HepG2 (cell line): ENCODE measurements at regions not wholly inside any gene's neighbourhood (a gene's known extent, or its start where the extent isn't known, plus 50 kb on each side); places are given as distances from the start of the nearest gene placed in this dataset.

Experiments used
- ADNP ChIP-seq: sonication (generic); formaldehyde crosslinking; IDR thresholded peaks from 2 replicates; pipeline ENCODE4 v1.4.0; 2020; ENCODE audit warnings: missing genetic modification reagents
- CBFB ChIP-seq: sonication (generic); formaldehyde crosslinking; IDR thresholded peaks from 2 replicates; pipeline ENCODE4 v1.4.0; 2020; ENCODE audit warnings: missing genetic modification reagents
- CENPT ChIP-seq: sonication (generic); formaldehyde crosslinking; IDR thresholded peaks from 2 replicates; pipeline ENCODE4 v1.8.0; 2022; ENCODE audit warnings: low read depth, mild to moderate bottlenecking, moderate library complexity, missing genetic modification reagents
- FIP1L1 ChIP-seq: fragments of 200-400 bp; formaldehyde crosslinking; IDR thresholded peaks from 2 replicates; pipeline ENCODE4 v1.6.1; 2018; ENCODE audit warnings: low read depth, mild to moderate bottlenecking, low read length, moderate library complexity, borderline replicate concordance; ENCODE audit not compliant: insufficient read depth
- FOSL2 ChIP-seq: sonication (generic); formaldehyde crosslinking; IDR thresholded peaks from 2 replicates; pipeline ENCODE4 v1.4.0; 2020; ENCODE audit warnings: missing genetic modification reagents
- FOXK1 ChIP-seq: sonication (generic); formaldehyde crosslinking; IDR thresholded peaks from 2 replicates; pipeline ENCODE4 v1.4.0; 2020; ENCODE audit warnings: low read depth, missing genetic modification reagents, borderline replicate concordance
- HMG20A ChIP-seq: IDR thresholded peaks from 2 replicates; pipeline ENCODE4 v1.6.1; 2016; ENCODE audit warnings: borderline replicate concordance
- IRF2 ChIP-seq: IDR thresholded peaks from 2 replicates; pipeline ENCODE4 v1.6.1; 2018; ENCODE audit warnings: missing genetic modification reagents, missing compliant biosample characterization
- KAT7 ChIP-seq: IDR thresholded peaks from 2 replicates; pipeline ENCODE4 v1.6.1; 2018; ENCODE audit warnings: borderline replicate concordance, missing compliant biosample characterization
- KDM1A ChIP-seq: IDR thresholded peaks from 2 replicates; pipeline ENCODE4 v1.6.1; 2016; ENCODE audit warnings: missing compliant biosample characterization
- POLR2G ChIP-seq: fragments of 200-400 bp; formaldehyde crosslinking; IDR thresholded peaks from 2 replicates; pipeline ENCODE4 v1.6.1; 2018; ENCODE audit warnings: mild to moderate bottlenecking, low read depth, low read length, moderate library complexity
- SALL2 ChIP-seq: sonication (generic); formaldehyde crosslinking; IDR thresholded peaks from 2 replicates; pipeline ENCODE4 v1.8.1; 2023; ENCODE audit warnings: mild to moderate bottlenecking, missing genetic modification reagents, inconsistent platforms
- ZFYVE20 ChIP-seq: sonication (generic); formaldehyde crosslinking; IDR thresholded peaks from 2 replicates; pipeline ENCODE4 v1.8.0; 2023; ENCODE audit warnings: low read depth, mild to moderate bottlenecking, moderate library complexity, missing genetic modification reagents, borderline replicate concordance
- ZNF235 ChIP-seq: sonication (generic); formaldehyde crosslinking; IDR thresholded peaks from 2 replicates; pipeline ENCODE4 v1.8.1; 2023; ENCODE audit warnings: mild to moderate bottlenecking, missing genetic modification reagents, borderline replicate concordance
- ZNF33A ChIP-seq: sonication (generic); formaldehyde crosslinking; IDR thresholded peaks from 2 replicates; pipeline ENCODE4 v1.5.1; 2020; ENCODE audit warnings: missing genetic modification reagents, mild to moderate bottlenecking, moderate library complexity, borderline replicate concordance
- ZNF432 ChIP-seq: sonication (generic); formaldehyde crosslinking; IDR thresholded peaks from 2 replicates; pipeline ENCODE4 v1.5.0; 2020; ENCODE audit warnings: missing genetic modification reagents, mild to moderate bottlenecking, borderline replicate concordance
- ZNF44 ChIP-seq: sonication (generic); formaldehyde crosslinking; IDR thresholded peaks from 2 replicates; pipeline ENCODE4 v1.5.1; 2020; ENCODE audit warnings: mild to moderate bottlenecking, missing genetic modification reagents
- ZNF446 ChIP-seq: sonication (generic); formaldehyde crosslinking; IDR thresholded peaks from 2 replicates; pipeline ENCODE4 v1.5.0; 2020; ENCODE audit warnings: mild to moderate bottlenecking, missing genetic modification reagents
- ZNF496 ChIP-seq: sonication (generic); formaldehyde crosslinking; IDR thresholded peaks from 2 replicates; pipeline ENCODE4 v1.8.1; 2023; ENCODE audit warnings: mild to moderate bottlenecking, moderate library complexity, missing genetic modification reagents; ENCODE audit not compliant: insufficient replicate concordance
- ZNF572 ChIP-seq: sonication (generic); formaldehyde crosslinking; IDR thresholded peaks from 2 replicates; pipeline ENCODE4 v1.5.1; 2020; ENCODE audit warnings: mild to moderate bottlenecking, missing genetic modification reagents
- ZNF83 ChIP-seq: sonication (generic); formaldehyde crosslinking; IDR thresholded peaks from 2 replicates; pipeline ENCODE4 v1.4.0; 2020; ENCODE audit warnings: missing genetic modification reagents, mild to moderate bottlenecking, borderline replicate concordance
- ZSCAN21 ChIP-seq: sonication (generic); formaldehyde crosslinking; IDR thresholded peaks from 2 replicates; pipeline ENCODE4 v1.8.0; 2022; ENCODE audit warnings: mild to moderate bottlenecking, missing genetic modification reagents, moderate library complexity, borderline replicate concordance
- TF ChIP-seq, protein P1 (sequence below): sonication (generic); formaldehyde crosslinking; IDR thresholded peaks from 2 replicates; pipeline ENCODE4 v1.8.0; 2022; ENCODE audit warnings: mild to moderate bottlenecking, missing genetic modification reagents
- TF ChIP-seq, protein P2 (sequence below): IDR thresholded peaks from 2 replicates; pipeline ENCODE4 v1.6.1; 2012; ENCODE audit warnings: inconsistent platforms
- TF ChIP-seq, protein P3 (sequence below): sonication (generic); formaldehyde crosslinking; IDR thresholded peaks from 2 replicates; pipeline ENCODE4 v1.4.0; 2020; ENCODE audit warnings: missing genetic modification reagents

DNA sequence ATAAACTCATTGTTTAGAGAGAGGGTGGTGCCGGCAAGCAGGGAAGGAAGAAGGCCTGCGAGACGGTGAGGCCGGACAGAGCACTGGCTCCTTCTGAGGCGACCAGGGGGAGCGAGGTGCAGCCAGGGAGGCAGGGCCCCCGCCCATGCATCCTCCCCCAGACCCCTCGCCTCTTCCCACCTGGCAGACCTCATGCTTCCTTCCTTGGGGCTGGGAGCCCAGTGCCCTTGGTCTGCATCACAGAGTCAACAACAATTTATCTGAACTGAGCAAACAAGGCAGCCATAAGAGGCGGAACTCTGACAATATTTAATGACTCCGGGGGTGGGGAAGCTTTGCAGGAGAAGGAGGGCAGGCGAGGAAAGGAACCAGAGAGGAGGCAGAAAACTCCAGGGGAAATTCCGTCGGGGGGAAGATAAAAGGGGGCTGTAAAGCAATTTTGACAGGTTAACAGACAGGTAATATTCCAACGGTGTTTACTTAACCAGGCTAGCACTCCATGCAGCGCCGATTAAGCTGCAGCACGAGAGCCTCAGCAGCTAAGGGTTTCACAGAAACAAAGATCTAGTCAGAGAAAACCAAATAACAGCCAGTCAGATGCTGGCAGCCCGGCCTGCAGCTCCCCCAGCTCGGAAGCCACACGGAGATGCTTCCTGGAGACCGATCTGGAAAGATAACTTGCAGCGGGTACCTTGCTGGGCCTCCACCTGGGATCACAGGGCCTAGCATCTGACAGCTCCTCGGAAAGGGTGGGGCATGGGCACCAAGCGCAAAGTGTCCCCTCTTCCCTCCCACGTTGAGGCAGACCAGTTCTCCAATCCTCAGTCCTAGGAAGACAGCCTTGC is 398.2 kb downstream of the SOX9 start (continued):
- no peak for TF ChIP-seq ADNP
- peak; percentile 68; the same call in 1 of the 2 replicates for TF ChIP-seq ZSCAN21 (CRISPR knock-in tag)
- TF ChIP-seq POLR2G, result peak; percentile 50; the same call in 1 of the 2 replicates
- TF ChIP-seq ZNF496 (CRISPR knock-in tag), result no peak
- TF ChIP-seq IRF2 (CRISPR knock-in tag), result peak; percentile 78; the same call in 1 of the 2 replicates
- peak; percentile 27 for TF ChIP-seq SALL2 (CRISPR knock-in tag)
- TF ChIP-seq KDM1A (CRISPR knock-in tag), result no peak
- TF ChIP-seq, protein P1, sequence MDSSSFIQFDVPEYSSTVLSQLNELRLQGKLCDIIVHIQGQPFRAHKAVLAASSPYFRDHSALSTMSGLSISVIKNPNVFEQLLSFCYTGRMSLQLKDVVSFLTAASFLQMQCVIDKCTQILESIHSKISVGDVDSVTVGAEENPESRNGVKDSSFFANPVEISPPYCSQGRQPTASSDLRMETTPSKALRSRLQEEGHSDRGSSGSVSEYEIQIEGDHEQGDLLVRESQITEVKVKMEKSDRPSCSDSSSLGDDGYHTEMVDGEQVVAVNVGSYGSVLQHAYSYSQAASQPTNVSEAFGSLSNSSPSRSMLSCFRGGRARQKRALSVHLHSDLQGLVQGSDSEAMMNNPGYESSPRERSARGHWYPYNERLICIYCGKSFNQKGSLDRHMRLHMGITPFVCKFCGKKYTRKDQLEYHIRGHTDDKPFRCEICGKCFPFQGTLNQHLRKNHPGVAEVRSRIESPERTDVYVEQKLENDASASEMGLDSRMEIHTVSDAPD, result peak; percentile 90
- TF ChIP-seq ZNF432 (CRISPR knock-in tag), result no peak
- 0 out of 2 replicates have a peak, but pooled peaks have one; percentile 66 for TF ChIP-seq ZNF83
- peak; percentile 82 for TF ChIP-seq FOSL2 (CRISPR knock-in tag)
- TF ChIP-seq, protein P2, sequence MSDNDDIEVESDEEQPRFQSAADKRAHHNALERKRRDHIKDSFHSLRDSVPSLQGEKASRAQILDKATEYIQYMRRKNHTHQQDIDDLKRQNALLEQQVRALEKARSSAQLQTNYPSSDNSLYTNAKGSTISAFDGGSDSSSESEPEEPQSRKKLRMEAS, result peak; percentile 96
- 0 out of 2 replicates have a peak, but pooled peaks have one; percentile 20 for TF ChIP-seq ZNF572 (CRISPR knock-in tag)
- TF ChIP-seq FOXK1, result peak; percentile 24; the same call in 1 of the 2 replicates
- TF ChIP-seq FIP1L1, result no peak
- TF ChIP-seq CENPT (CRISPR knock-in tag), result peak; percentile 63; the same call in 1 of the 2 replicates
- no peak for TF ChIP-seq ZNF446 (CRISPR knock-in tag)
- peak; percentile 91; the same call in 1 of the 2 replicates for TF ChIP-seq HMG20A (CRISPR knock-in tag)
- TF ChIP-seq ZNF44 (CRISPR knock-in tag), result no peak
- TF ChIP-seq, protein P3, sequence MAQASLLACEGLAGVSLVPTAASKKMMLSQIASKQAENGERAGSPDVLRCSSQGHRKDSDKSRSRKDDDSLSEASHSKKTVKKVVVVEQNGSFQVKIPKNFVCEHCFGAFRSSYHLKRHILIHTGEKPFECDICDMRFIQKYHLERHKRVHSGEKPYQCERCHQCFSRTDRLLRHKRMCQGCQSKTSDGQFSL (CRISPR knock-in tag), result no peak
- no peak for TF ChIP-seq ZNF33A (CRISPR knock-in tag)
- TF ChIP-seq ZNF235, result no peak
- peak; percentile 70; the same call in 1 of the 2 replicates for TF ChIP-seq CBFB (CRISPR knock-in tag)
- no peak; the same call in 1 of the 2 replicates for TF ChIP-seq KAT7
- no peak for TF ChIP-seq ZFYVE20 (CRISPR knock-in tag)
